ENCODE measurements at regions not wholly inside any gene's neighbourhood (a gene's known extent, or its start where the extent isn't known, plus 50 kb on each side); places are given as distances from the start of the nearest gene placed in this dataset.
"Not testable (repeated sequence)": the region's sequence is repeated elsewhere in the genome, so short reads cannot be mapped to it uniquely, and the experiment has no call there.

DNA sequence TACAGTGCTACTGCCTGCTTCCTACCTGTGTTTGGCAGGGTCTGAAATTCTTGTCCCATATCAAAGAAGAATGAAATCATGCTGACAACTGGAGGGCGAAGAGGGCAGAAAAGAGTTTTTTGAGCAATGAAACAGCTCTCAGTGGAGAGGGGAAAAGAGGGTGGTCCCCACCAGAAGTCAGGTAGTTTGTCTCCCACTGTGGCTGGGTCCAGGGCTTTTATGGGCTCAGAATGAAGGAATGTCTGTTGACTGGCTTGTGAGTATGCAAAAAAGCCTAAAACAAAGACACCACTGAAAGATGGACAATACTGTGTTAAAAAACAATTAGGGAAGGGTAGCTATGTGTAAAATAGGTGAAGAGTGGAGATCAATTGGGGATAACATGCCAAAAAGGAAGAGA is 115.0 kb downstream of the ADAM29 start:
- no peak for DNase-seq

DNA sequence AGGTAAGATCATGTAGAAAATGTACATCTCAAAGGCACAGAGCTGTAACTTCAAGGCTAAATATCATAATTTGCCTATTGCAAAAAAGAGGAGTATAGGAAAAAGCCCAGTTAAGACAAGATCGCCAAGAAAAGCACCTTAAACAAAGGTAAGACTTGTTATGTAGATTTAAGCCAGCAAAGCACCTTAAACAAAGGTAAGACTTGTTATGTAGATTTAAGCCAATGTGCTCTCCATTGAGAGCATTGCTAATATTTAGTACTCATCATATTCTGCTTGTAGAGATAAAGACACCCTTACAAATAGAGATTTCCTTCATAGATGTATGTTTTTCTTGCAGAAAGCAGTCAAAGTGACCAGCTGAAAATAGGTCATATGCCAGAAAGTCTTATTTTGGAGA is 115.8 kb downstream of the ADAM29 start:
- no peak for DNase-seq

DNA sequence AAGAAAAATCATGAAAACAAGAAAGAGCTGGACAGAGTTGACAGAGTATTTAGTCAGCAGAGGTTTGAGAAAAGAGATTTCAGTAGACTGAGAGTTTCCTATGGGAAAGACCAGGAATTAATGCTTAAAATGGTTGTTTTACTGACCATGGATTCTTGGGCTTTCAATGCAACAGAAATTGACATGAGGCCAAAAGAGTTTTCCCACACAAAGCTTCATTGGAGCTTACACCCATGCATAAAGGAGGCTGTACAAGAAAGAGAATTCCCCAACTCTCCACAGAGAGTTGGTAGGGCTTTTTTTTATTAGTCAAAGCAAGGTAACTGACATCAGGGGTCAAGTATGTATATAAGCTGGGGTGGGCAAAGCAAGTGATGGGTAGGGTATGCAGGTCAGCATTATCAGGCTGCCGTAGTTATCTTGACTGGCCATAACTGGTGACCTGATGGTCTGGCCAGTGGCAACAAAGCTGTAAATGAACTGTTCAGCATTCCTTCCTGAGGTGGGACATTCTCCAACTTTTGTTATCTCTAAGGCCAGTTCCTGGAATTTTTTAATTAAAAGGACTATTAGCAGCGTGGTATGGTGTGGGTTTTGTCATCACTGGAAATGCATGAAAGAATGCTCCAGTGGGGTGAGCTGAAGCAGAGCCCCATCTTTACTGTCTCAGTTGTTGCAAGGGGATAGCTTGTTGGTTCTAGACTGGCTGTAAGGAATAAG is 117.0 kb downstream of the ADAM29 start:
- no peak for DNase-seq

DNA sequence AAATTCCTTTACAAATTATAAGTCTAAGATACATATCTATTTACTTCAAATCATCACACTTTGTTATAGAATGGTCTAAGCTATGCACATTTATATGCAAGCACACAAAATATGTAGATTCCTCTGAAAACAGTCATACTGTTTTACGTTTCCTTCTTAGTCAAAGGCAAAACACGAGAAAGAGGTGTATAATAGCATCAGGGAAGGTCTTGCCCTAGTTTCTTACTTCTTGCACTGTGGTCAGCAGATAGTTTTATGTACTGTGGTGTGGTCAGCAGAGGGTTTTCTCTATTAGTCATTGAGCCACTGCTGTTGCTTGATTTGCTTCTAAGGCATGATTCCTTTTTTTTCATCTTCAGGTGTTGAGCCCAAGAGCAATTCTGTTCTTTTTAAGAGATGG is 117.7 kb downstream of the ADAM29 start:
- no peak for DNase-seq

DNA sequence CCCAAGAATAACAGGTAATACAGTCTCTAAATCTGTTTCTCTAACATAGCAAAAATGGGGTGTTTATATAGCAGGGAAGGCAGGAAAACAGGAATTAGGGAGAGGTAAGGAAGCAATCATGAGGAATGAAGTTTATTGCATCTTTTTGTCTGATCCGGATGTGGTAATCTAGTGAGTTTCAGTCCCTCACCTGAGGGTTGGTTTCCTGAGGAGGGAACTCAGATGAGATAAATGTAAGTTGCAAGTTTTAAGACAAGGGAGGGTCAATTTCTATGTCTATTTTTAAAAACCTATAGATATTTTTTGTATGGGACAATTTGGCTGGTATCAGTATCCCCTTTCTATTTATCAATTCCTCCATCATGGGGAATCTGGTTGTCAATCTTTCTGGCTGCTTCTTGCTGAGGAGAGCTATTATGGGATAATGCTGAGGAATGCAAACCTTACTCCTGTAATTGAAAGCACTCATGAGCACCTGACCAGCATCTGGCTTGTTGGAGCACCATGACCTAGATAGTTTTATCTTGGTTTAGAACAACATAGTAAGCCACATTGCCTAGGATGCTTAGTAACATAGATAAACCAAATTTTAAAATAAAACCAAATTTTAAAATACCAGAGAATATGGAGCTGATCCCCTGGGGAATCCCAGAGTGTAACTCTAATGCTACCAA is 130.1 kb downstream of the ADAM29 start:
- no peak for DNase-seq

DNA sequence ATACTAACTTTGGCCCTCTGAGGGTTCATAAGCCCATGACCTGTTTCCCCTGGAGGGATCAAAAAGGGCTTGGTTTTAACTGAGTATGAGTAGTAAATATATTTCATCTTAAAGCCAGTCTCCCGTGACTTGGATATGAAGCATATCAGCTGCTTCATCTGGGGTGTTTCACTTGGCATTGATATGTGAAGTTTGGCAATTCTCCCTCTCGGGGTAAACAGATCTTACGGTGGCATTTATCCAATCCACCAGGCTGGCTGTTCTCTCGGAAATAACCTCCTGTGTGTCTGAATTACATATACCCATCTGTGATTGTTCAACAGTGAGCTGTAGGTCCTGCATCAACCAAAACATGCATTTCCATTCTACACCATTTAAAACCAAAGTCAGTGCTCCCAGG is 130.7 kb downstream of the ADAM29 start:
- DNase-seq: no peak

DNA sequence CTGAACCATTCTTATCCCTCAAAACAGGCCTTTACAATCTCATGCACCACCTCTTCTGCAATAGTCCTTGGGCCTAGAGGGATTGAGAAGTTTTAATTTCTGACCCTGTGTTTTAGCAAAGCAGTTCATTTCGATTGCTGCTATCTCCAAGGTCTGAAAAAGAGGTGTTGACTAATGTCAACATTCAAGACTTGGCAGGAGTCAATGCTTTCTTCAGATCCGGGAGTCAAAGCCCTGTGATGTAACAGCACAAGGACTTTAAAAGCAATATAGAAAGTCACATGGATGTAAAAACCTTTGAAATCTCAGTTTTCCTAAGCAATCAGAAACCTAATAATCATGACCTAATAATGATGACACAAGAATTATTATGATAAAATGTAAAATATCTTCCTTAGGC is 133.8 kb downstream of the ADAM29 start:
- DNase-seq: no peak

DNA sequence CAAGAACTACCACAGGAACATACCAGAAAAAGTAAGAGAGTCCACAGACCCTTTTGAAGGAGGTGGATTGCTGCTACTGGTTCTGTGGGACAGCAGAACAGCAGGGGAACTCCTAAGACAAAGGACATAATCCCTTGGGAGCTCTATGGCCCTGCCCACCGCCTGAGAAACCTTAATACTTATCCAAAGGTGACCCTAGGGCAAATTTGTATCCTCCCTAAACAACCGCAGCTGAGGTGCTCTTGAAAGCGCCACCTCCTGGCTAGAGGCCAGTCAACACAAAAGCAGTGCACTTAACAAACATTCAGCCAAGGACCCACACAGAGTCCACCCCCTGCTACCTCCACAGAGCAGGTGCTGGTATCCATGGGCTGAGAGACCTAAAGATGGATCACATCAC is 136.8 kb downstream of the ADAM29 start:
- DNase-seq: no peak

DNA sequence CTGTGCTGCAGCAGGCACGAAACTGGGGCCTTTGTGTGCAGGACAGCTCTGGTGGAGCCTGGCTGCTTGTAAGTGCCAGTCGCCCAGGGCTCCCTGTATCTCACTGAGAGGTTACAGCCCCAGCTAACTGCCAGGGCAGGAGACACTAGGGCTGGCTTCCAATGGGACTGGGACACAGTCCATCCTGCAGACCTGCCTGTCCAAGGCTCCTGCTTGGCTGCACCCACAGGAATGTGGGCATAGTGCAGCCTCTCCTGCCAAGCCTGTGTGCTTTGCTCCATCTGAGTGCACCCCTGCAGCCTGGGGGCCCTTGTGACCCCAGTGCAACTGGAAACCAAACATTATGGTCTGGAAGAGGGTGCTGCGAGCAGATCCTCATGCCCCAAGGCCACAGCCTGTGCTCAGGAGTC is 144.0 kb downstream of the ADAM29 start:
- no peak for DNase-seq

DNA sequence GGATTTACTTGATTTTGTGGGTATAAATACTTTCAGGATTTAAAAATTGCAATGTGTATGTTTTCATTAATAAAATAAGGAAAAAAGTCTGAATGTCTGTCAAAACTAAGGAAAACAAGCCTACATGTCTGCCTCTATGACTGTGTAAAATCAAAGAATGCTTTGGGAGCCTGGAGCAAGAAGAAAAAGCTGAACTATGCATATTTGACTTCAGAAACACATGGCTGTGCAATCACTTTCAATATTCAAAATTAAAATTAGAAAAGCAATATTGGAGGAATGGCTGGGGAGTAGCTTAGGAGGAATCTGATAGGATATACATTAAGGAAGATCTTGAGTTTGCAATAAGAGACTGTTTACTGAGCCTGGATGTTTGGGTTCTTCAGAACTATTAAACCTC is 147.1 kb downstream of the ADAM29 start:
- DNase-seq: no peak

DNA sequence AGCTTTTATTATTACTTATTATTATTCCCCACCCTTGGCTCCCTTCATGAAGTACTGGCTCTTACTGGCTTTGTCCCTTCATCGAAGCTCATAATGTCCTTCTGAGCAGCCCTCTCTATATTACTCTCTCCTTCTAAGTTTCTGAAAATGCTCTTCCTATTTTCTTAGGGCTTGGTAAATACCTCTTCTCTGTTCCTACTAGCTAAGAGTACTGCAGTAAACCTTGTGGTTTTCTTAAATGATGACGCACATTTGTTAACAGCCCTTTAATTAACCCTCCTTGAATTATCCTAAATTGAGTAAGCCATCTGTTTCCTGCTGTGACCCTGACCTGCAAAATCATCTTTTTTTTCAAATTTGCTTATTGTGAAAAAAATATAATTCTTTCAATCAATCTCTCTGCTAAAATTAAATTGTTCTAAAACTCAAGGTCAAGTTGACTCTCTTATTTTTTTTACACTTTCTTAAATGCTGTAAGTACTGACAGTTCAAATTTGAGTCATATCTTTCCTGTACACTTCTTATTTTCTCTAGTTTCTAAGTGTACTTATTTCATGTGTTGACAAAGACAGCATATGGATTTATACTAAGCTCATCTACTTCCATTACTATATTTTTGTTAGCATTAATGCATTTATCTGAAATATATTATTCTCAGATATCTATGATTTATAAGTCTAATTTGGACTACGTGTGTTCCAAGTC is 148.9 kb downstream of the ADAM29 start:
- DNase-seq: no peak

DNA sequence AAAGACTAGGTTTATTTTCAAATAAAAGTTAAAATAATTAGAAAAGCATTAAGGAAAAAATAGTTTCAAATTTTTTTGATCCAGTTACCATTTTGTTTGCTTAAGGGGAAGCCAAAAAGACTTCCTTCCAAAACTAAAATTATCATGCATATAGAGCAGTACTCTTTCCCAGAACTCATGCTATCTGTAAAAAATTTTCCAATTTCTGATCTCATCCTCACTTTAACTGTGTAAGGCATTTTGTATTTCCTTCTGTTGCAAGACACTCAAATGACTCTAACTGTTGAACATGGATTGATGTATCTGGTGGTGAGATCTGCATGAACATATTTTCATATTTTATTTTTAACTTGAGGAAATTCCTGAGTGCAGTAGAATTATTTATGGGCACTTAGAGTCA is 150.1 kb downstream of the ADAM29 start:
- DNase-seq: no peak

DNA sequence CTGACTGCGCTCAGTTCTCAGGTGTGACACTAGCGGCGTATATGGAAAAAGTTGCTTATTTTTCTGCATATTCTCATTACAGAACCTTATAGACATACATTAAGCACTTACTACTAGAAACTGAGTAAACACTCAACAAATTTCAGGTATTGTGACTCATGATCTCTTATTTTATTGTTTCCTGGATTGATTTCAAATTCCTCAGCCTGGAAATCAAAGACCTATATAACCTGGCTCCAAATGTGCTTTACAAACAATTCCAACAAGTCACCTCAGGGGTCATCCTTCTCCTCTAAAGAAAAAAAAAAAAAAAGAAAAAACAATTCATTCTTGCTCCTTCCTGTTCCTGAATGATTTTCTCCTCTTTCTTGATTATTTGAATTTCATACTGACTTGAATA is 152.3 kb downstream of the ADAM29 start:
- no peak for DNase-seq

DNA sequence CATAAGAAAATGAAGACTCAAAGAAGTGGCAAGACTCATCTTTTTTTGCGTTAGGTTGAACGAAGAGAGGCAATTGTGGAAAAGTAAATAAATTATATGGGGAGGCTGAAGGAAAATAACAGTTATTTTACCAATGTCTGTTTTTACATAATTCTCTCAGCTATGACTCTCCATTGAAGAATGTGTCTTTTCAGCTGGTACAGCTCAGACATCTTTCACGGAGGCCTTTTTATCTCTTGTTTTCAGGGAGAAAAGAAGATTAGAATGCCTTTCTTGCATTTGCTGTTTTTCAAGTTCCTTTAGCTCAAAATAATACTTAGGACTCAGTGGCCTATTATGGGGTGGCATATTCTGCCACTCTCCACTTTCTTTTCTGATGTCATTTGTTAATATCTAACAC is 153.0 kb downstream of the ADAM29 start:
- no peak for DNase-seq

DNA sequence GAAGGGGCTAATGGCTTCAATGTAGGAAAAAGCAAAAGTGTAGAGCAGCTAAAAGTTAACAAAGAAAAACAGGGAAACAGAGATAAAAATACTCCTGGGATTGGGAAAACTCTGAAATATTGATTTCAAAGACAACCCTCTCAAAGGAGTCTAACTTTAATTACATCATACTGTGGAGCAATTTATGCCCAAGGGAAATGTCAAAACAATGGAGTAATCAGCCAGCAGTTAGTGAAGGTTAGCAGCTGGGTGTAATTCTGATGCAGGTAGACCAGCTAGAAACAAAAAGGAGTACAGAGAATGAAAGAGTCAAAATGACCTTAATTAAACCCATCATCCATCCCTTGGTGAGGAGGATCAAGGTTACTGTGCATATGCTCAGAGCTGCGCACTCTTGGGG is 169.0 kb downstream of the ADAM29 start:
- DNase-seq: no peak

DNA sequence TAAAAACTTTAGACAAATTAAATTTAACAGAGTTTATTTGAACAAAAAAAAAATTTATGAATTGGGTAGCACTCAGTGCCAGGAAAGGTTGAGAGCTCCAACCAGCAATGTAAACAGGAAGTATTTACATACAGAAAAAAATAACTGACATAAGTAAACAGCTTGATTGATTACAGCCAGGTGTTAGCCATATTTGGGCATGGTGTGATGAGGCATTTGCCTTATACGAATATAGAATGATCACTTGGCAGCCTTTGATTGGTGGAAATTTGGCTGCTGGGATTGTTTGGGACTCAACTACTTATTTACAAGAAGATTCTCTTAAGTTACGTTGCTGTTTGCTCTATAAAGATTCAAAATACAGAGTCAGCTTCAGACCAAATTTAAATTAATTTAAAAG is 172.0 kb downstream of the ADAM29 start:
- DNase-seq: no peak

DNA sequence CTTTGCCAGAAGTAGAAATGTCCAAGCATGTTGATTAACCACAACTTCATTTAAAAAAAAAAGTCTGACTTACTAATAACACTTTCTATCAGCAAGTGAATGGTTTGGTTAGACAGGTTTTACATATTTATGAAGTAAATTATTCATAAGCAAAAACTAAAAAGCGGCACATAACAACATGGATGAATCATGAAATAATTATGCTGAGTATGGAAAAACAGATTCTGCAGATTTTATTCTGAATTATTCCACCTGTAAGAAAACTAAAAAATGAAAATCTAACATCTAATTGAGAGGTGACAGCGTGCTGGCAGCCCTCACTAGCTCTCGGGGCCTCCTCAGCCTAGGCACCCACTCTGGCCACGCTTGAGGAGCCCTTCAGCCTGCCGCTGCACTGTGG is 173.5 kb downstream of the ADAM29 start:
- DNase-seq: no peak

DNA sequence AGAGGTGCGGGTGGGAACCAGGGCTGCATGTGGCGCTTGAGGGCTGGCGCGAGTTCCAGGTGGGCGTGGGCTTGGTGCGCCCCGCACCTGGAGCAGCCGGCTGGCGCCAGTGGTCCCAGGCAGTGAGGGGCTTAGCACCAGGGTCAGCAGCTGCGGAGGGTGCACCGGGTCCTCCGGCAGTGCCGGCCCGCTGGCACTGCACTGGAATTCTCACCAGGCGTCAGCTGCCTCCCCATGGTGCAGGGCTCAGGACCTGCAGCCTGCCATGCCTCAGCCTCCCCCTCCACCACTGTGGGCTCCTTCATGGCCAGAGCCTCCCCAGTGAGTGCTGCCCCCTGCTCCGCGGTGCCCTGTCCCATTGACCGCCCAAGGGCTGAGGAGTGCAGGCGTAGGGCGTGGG is 174.0 kb downstream of the ADAM29 start:
- no peak for DNase-seq

DNA sequence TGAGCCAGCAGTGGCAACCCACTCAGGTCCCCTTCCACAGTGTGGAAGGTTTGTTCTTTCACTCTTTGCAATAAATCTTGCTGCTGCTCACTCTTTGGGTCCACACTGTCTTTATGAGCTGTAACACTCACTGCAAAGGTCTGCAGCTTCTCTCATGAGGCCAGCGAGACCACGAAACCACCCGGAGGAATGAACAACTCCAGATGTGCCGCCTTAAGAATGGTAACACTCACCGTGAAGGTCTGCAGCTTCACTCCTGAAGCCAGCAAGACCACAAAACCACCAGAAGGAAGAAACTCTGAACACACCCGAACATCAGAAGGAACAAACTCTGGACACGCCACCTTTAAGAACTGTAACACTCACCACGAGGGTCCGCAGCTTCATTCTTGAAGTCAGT is 174.9 kb downstream of the ADAM29 start:
- not testable (repeated sequence) for DNase-seq

DNA sequence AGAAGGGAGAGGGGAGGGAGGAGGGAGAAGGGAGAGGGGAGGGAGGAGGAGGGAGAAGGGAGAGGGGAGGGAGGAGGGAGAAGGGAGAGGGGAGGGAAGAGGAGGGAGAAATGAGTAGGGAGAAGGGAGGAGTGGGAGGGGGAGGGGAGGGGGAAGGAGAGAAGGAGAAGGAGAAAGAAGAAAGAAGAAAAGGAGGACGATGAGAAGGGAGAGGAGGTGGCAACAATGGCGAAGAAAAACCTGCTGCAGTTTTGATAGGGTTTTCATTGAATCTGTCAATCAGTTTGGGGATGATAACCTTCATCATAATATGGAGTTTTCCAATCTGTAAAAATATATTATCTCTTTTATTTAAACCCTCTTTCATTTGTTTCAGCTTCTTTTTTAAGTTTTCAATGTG is 185.2 kb downstream of the ADAM29 start:
- no peak for DNase-seq

DNA sequence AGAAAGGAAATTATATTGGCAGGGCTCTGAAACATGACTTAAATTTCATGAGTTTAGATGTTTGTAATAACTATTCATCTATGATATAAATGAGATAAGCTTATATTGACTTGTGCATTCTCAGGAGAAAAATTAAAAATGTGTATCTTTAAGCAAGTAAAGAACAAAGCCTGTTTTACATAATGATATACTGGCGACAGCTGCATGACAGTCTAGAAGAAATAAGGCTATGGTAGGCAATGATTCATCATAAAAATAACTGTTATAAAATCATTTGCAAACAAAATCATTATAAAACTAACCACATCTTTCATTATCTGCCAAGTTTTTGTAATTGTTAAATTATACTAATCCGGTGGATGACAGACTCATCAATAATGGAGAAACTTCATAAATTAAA is 188.1 kb downstream of the ADAM29 start:
- no peak for DNase-seq

DNA sequence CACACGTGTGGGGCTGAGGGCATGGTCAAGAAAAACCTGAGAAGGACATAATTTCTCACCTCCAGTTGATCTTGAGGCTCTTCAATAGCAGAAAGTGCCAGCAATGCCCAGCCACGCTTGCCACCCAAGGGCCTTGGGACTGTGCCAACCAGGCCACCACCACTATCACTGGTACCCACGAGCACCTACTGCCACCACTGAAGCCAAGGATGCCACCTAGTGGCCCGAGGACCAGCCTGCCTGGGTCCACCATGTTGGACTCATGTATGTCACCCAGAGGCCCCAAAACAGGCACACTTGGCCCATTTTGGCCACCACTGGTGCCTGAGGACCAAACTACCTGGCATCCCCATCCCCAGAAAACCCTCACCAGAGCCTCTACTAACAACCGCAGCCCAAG is 191.8 kb downstream of the ADAM29 start:
- no peak for DNase-seq

DNA sequence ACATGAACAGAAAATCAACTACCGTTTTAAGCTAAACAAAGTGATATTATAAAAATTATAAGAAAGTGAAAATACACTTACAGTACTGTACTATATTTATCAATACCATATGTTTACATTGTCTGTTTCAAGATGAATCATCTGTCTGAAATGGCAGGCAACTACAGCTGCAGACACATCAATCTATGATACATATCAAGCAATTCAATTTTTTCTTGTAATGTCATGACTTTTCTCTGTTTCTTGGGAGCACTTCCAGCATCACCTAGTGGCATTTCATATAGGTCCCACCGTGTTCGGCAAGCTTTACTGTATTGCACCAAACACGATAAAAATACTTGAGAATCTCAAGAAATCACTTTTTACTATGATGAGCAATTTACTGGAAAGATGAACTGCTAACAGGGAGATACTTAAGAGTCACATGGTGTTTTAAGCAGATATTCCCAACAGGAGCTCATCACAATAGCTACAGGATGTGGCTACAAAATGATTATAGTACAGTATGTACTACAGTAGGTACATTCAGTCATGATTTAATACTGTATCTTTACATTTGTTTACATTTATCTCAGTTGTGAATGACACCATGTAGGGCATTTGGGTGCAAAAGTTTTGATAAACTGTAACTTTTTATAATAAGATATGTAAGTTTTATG is 207.4 kb downstream of the ADAM29 start:
- DNase-seq: no peak
